Lower leg skin (tissue), 3 donors: ENCODE measurements at regions not wholly inside any gene's neighbourhood (a gene's known extent, or its start where the extent isn't known, plus 50 kb on each side); places are given as distances from the start of the nearest gene placed in this dataset.

ENCODE experiments used
- CTCF ChIP-seq, 3 donors: fragments of 450-650 bp; IDR thresholded peaks; one replicate each; pipeline ENCODE4 v1.5.1; 2016; ENCODE audit warnings: antibody characterized with exemption in 3 of 3, mild to moderate bottlenecking in 3 of 3, moderate library complexity in 2 of 3
- POLR2A ChIP-seq, 2 donors: fragments of 450-650 bp; IDR thresholded peaks; one replicate each; pipeline ENCODE4 v1.6.1; 2016 to 2017; ENCODE audit warnings: antibody characterized with exemption in 2 of 2, mild to moderate bottlenecking in 1 of 2, moderate library complexity in 1 of 2

DNA sequence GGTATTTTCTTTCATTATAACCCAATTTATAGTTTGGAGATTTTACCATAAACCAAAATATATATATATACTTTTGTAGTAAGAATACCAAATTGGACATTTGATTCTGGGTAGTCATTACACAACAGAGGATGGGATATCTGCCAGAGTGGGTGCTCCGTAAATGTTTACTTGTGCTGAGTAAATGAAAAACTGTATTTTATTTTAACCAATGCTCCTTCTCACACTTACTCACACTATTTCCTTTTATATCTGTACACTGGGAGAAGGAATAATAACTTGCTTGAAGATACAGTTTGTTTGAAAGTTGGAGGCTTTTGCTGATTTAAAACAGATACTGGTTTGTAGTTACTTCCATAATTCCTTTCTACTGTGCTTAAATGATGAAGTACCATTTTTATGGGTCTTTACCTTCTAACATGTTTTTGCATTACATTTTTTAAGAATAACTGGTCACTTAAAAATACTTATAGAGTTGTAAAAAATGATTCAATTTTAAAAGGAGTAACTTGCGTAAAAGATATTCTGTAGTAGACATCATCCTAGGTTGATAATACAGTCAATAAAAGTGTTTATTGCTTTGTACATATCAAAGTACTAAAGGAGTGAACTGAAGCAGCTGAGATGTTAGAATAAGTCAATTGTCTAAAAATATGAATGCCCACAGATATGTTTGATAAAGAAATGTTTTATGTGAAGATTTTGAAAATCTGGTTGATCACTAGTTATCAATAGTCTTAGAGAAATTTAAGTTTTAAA lies 411.7 kb downstream of the UTRN start:
- no peak for TF ChIP-seq CTCF (IDR thresholded peaks at IDR 0.05)
- TF ChIP-seq POLR2A (IDR thresholded peaks at IDR 0.05) = no peak
